ENCODE measurements at regions not wholly inside any gene's neighbourhood (a gene's known extent, or its start where the extent isn't known, plus 50 kb on each side); places are given as distances from the start of the nearest gene placed in this dataset.
"Not testable (repeated sequence)": the region's sequence is repeated elsewhere in the genome, so short reads cannot be mapped to it uniquely, and the experiment has no call there.

DNA sequence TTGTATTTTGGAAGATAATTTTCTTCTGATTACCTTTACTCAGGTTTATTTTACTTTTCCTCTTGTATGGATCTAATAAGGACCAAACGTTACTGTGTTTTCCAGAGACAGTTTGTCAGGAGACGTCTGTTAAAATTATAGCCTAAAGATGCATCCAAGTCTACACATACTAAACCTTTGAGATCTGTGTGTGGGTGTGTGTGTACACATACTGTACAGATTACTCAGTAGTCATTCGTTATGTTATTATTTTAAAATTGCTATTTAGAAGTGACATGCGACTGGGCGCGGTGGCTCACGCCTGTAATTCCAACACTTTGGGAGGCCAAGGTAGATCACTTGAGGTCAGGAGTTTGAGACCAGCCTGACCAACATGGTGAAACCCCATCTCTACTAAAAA lies 51.6 kb upstream of the CNTLN start:
- no peak for DNase-seq

DNA sequence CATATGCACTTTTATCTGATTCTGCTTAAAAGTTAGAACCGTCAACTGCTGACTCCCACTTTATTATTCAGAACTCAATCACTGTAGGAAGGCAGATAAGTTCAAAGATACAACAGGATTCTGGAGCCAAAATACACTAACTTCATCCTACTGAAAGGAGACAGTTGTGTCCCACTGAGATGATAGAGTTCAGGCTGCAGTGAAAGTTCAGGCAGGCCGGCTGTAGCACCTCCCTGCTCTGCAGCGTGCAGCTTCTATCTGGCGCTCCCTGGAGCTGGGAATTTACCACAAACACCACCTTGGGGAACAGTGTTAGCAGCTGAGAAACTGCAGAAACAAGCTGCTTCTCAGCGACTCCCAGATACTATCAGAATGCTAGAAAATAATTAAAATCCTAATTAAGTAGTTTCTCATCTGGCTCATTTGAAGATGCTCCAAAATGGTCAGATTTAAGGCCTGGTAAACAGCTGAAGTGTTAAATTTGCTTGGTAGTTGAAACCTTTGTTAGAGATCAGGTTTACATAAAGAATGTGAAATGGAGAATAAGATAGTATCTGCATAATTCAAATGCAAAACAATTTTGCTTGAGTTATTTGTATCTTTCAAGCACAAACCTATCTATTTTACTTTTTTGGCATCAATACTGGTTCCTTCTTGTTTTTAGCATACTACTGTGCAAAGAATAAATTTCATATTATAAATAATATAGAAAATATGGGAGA lies 52.3 kb upstream of the CNTLN start:
- DNase-seq, result peak; percentile 5

DNA sequence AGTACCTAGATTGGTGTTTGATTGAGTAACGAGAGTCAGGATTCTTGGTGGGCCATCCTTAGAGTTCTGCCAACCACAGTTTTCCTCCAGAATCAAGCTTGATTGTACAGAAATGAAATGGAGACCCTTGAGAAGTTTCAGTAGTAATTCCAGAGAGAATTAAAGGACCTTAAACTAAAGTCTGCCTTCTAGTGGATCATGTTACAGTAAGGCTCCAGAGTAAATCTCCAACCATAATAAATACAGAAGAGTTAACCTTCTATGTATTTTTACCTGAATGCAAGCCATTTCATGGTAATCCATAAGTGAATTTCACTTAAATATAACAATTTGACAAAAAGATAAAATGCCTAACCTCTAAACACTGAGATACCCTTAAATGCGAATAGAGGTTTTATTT lies 53.0 kb upstream of the CNTLN start:
- no peak for DNase-seq

DNA sequence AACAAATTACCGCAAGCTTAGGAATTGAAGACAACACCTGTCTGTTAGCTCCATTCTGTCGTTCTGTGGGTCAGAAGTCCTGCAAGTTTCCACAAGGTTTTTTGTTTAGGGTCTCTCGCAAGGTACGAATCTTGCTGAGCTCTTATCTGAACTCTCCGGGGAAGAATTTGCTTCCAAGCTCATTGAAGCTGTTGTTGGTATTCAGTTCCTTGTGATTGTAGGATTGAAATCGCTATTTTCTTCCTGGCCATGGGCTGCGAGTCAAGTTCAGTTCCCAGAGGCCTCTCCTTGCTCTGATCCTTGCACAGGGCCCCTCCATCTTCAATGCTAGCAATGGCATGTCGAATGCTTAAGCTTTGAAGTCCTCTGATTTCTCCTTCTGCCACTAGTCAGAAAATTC lies 53.5 kb upstream of the CNTLN start:
- no peak for DNase-seq

DNA sequence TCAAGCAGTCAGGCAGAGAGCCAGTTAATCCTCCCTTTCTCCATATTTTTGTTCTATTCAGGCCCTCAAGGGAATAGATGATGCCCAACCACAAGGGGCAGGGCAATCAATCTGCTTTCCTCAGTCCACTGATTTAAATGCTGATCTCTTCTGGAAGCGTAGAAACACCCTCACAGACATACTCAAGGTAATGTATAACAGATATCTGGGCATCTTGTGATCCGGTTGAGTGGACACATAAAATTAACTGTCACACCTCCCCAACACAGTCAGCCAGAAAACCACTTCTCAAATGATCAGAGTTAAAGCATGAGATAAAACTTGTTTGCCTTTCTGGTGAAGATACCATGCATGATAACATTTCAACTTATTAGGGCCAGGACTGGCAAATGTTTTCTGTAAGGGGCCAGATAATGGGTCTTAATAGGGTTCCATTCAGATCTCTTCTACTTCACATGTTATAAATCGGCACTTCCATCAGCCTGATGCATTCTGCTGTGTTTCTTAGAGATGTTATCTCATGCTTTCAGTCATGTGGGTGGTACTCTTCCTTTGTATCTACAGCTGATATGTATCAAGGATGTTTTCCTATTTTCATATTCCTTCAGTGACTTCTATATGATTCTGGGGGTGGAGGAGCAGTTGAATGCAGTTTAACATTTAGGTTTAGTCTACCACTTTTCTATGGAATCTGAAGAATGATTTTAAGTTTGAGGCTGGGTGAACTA lies 58.9 kb upstream of the CNTLN start:
- peak; percentile 5 for DNase-seq

DNA sequence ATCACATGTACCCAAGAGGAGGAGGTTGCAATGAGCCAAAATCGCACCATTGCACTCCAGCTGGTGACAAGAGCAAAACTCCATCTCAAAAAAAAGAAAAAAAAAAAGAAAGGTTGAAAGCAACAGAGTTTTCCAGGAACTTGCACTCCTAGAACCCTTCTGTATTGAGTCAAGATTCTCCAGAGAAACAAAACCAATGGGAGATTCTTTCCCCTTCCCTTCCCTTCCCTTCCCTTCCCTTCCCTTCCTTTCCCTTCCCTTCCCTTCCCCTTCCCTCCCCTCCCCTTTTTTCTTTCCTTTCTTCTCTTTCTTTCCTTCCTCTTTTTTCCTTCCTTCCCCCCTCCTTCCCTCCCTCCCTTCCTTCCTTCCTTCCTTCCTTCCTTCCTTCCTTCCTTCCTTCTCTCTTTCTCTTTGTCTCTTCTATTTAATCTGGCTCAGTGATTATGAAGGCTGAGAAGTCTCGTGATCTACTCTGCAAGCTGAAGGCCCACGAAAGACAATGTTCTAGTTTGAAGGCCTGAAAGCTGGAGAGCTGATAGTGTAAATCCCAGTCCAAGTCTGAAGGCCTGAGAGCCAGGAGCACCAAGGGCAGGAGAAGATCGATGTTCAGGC lies 59.6 kb upstream of the CNTLN start:
- DNase-seq, result no peak

DNA sequence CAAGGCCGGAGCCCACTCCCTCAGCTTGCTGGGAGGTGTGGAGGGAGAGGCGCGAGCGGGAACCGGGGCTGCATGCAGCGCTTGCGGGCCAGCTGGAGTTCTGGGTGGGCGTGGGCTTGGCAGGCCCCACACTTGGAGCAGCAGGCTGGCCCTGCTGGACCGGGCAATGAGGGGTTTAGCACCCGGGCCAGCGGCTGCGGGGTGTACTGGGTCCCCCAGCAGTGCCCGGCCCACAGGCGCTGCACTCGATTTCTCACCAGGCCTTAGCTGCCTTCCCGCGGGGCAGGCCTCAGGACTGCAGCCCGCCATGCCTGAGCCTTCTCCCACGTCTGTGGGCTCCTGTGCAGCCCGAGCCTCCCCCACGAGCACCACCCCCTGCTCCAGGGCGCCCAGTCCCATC lies 62.3 kb upstream of the CNTLN start:
- DNase-seq, result not testable (repeated sequence)

DNA sequence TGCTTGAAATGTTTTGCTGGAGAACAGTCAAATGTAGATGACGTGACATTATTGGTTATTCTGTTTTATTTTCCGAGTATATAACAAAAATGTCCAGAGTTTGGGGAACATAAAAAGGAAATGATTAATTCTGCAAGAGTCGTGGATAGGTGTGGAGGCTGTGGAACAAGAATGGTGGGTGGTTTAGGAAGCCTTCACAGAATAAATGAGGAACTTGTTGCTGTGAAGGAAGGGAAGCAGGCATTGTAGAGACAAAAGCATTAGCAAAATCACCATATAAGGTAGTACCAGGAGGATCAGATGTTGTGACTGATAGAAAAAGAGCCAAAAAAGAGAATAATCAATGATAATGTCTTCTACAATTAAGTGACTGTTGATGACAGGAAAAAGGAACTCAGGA lies 66.2 kb upstream of the CNTLN start:
- no peak for DNase-seq

DNA sequence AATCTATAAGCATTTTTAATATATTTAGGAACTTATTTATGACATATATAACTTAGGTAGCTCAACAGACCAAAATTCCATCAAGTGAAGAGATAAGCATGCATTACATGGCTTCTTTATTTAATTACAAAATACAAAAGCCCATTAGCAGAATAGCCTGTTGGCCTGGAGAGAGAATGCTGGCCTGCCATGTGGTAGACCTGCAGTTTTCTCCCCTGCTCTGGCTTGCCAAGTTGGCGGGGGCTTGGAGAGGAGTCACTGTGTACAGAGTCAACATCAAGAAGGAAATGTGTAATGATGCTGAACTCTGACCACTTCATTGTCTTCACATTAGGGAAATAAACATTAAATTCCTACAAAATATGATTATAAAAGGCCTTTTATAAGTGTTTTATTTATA lies 69.8 kb upstream of the CNTLN start:
- DNase-seq, result peak; percentile 82

DNA sequence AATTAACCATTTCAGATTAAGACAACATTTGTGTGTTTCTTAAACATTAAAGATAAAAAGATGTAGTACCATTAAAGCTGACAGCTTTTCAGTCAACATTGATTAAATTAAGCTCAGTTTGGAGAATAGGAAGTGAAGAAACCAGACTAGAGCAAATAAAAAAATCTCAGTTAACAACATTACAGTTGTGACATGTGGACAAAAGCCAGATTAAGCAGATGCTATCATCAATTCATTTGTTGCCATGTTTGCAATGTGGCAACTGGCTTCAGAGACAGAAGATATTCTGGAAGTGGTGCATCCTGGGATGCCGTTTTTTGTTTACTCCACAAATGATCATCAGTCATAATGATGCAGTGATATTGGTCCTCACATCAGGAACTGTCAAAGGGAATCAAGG lies 70.3 kb upstream of the CNTLN start:
- DNase-seq, result peak; percentile 73

DNA sequence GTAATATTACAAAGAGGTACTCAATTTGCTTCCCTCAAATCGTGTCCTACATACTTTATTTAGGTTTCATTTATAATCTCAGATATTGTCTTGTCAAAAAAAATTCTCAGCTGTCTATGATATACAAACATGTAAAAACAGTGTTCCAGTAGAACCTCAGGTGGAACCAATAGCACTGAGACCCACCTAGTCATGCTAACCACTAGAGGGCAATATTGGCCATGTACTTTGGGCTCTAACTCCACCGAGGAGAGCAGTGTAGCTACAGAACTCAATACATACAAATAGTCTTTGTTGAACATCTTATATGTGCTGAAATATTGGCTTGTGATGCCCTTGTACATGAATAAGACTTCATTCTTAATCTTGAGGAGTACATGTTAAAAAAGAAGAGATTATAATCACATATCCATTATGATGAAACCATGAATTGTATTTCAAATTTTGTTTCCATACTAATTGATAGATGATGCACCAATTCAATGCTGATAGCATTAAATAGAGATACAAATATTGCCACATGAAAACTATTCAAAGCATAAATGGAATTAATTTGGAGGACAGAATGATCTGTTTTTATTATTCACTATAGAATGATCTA lies 71.2 kb upstream of the CNTLN start:
- peak; percentile 85 for DNase-seq

DNA sequence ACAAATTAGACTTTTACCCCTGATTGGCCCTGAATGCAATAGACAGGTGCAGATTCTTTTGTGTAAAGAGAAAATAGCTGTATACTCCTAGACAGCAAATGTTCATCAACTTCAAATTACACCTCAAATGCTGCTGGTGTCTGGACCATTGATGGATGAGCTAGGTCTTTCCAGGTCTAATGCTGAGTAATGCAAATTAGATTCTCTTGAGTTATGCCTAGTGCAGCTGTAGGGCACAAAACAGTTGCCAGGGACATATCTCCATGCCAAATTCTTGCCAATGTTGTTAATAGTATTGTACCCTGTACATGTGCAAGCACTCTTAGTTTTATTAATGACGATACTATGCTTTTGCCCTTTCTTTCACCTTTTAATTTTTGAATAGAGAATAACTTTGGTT lies 72.3 kb upstream of the CNTLN start:
- no peak for DNase-seq

DNA sequence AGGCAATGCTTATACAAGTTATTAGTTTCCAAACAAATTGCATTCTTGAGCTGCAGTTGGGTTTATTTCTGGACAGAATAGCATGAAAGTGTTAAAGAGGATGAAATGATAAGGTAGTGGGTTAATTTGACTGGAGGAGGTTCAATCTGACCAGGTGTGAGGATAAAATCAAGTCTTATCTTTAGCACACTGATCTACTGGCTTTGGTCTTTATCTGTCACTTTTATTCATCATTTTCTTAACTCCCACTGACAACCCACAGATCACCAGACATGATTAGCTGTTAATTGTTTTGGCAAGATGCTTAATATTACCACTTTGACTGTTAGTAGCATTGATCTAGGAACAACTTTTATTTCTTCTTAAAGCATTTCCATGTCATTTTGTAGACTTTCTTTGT lies 74.4 kb upstream of the CNTLN start:
- no peak for DNase-seq

DNA sequence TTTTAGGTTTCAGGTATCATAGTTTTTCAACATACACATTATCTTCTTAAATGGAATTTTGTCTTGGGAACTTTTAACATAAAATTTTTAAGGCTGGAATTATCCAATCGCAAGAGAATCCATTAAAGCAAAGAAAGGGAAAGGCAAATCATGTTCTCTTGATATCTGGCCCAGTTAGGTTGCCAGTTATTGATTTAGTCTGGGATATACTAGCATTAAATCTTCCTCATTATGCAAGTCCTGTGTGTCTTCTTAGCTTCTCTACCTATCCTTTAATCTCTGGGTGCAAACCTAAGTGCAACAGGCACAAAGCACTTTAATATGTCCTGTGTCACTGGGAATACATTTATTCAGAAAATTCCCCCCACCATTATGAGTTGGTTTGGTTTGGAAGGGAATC lies 75.4 kb upstream of the CNTLN start:
- DNase-seq, result no peak

DNA sequence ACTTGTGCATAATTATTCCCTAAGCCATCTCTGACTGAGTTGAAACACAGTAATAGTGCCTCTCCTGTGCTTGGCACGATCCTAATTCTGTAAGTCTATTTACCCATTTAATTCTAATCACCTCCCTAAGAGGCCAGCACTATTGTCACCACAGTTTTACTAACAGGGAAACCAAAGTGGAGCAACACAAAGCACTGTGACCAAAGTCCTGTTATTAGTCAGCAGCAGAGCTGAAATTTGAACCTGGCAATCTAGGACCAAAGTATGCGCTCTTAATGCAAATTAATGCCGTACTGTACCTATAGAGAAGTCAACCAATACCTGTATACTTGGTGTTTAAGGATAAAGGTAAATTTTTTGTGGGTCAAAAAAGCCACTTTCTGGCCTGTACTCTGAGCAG lies 77.1 kb upstream of the CNTLN start:
- DNase-seq, result no peak

DNA sequence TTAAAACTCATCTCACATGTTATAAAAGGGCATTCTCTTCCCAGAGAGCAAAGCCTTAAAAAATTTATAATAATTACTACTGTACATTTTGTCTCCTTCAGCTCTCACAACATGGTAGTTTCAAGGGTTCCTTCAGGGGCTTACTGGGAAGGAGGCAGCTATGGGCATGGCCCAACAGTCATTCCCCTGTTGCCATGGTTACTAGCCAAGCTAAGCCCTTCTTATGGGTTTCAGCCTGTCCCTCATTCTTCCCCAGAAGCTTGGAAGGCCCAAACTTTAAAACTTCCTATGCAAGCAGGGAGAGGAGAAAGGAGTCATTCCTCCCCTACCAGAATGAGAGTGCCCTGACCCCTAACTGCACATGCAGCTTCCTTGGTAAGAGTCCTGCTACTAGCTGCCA lies 82.2 kb upstream of the CNTLN start:
- no peak for DNase-seq

DNA sequence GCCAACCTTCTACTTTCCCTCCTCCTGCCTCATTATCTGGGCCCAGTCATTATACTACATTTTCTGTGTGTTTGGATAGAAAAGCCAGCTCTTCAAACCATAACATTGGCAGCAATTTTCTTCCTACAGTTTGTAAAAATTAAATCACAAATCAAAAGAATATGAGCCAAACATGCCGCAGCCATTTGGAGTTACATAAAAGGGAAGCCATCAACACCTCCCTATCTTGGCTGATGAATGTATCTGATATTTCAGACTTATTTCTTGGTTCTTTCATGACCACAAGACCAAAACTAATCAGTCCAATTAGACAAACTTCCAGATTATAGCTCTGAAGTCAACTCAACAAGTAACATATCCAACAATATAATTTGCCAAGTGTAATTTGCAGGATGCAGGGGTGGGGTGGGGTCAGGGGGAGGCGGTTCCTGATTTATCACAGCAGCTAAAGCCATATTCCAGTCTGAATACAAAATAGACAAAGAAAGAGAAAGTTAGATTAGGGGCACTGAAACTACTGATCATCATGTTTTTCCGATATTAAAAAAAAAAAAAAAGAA lies 89.4 kb upstream of the CNTLN start:
- DNase-seq, result no peak

DNA sequence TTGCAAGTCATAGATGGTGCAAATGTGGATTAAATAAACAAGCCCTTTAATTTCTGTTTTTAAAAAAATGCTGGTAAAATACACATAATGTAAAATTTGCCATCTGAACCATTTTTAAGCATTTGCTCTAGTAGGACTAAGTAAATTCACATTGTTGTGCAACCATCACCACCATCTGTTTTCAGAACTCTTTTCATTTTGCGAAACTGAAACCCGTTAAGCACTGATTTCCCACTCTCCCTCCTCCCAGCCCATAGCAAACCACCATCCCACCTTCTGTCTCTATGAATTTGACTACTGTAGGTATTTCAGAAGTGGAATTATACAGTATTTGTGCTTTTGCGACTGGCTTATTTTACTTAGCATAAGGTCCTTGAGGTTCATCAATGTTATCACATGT lies 103.3 kb upstream of the CNTLN start:
- DNase-seq, result no peak

DNA sequence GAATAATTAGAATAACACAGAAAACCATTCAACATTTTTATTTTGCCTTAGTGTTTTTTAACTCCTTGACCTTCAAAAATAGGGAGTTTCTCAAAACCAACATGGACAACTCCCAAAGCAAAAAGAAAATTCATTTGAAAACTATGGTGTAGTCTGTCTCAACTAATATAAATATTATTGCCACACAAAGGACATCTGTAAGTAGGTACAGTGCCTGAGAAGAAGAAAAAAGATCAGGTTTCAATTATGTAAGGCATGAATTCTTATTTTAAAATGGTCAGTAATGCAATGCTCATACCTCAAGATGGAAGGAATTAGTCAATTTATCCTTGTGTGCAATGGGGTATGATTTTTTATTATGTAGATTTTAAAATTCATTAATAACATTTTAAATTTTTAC lies 109.6 kb upstream of the CNTLN start:
- no peak for DNase-seq

DNA sequence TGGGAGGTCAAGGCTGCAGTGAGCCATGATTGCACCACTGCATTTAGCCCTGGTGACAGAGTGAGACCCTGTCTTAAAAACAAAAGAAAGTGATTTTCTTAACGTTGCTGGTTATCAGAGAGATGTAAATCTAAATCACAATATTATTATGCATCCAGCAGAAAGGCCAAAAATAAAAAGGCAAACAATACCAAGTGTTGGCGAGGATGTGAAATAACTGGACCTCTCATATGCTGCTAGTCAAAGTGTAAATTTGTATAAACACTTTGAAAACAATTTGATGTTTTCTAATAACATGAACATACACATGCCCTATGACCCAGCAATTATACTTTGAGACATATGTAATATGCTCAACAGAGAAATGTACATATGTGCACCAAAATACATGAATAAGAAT lies 110.7 kb upstream of the CNTLN start:
- no peak for DNase-seq

DNA sequence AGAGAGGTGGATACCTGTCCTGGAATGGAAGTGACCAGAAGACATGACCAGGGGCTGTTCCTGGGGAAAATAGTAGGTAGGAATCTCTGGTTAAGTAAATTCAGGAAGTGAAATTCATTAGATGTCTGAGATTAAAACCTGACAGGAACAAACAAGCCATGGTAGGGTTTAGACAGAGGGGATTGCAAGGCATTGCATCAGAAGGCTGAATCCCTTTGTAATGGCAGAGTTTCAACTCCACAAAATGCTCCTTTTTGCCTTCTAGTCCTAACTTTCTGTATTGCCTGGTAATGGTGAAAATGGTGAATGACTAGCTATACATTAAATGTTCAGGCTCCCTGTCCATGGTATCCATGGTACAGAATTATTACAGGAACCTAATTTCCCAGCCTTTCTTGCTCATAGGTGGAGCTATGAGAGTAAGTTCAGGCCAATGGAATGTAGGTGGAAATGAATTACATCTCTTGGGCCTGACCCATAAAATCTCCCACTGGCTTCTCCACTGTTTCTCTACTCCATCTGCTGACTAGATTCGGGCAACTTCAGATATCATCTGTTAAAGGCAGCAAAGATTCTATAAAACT lies 113.4 kb upstream of the CNTLN start:
- DNase-seq, result no peak

DNA sequence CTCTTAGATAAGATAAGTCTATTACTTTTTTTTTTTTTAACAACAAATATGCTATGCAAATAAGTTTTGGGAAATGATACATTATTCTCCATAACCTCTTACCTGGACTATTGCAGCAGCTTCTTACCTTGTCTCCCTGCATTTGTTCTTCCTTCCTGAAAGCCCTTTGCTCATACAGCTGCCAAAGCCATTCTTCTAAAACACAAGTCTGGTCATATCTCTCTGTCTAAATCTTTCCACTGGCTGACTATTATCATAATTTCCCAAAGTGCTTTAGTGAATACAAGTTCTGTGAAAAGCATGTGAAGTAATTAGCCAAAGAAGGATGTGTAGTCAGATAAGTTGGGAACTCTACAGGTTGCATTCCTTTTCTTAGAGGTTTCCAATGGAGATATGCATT lies 115.4 kb upstream of the CNTLN start:
- DNase-seq, result no peak

DNA sequence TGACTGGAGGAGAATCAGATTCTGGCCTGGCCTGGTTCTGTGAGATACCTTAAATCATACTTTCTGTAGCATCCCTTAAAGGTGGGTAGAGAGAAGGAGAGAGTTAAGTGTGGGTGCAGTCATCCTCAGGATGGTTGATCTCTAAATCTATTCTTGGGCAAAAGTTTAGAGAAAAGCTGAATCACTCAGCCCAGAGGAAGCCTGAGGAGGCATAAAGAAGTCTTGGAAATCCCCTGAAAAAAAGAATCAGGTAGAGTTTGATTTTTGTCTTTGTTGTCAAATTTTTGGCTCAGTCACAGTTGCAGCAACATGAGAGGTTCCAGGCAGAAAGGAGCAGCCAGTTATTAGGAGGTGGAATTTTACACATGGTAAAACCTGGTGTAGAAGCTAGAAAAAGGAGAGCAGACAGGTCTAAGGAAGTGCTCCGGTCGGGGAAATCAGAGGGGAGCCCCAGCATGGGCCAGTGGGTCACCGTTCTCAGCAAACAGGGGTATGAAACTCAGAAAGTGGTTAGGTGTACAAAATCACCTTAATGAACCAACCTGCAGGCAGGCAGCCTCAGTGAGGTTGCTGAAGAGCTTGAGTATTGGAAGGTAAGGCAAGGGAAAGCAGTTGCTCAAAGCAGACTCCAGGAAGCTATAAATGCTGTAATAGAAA lies 116.2 kb upstream of the CNTLN start:
- no peak for DNase-seq
